ENCODE measurements at regions not wholly inside any gene's neighbourhood (a gene's known extent, or its start where the extent isn't known, plus 50 kb on each side); places are given as distances from the start of the nearest gene placed in this dataset.

- H3K4me3 ChIP-seq (ENCODE audit: extremely low read depth in 1 of 4, insufficient read depth in 2 of 4, low read depth in 3 of 4, low read length in 4 of 4): no peak overlapping the region
- POLR2A ChIA-PET (ENCODE audit: partially characterized antibody): no interaction called here
- H3K9ac ChIP-seq (replicated peaks in 1 of 4; ENCODE audit: extremely low read depth in 1 of 4, low read depth in 3 of 4, low read length in 3 of 4): no peak overlapping the region
- H2BK120ac ChIP-seq (replicated peaks; ENCODE audit: low read depth, low read length): no peak overlapping the region
- H2AFZ ChIP-seq (ENCODE audit: low read length): no peak overlapping the region
- no peaks in the 10 kb centered on the region for H3K4me1 ChIP-seq (replicated peaks in 1 of 4; ENCODE audit: control insufficient read depth in 3 of 4, insufficient read depth in 4 of 4, low read length in 3 of 4)
- H3K18ac ChIP-seq (ENCODE audit: extremely low read depth, low read length): no peak overlapping the region
- no peak overlapping the region for H3K4ac ChIP-seq (replicated peaks; ENCODE audit: insufficient read length, low read depth, low read length)
- H3K36me3 ChIP-seq (ENCODE audit: control insufficient read depth in 2 of 4, insufficient read depth in 4 of 4, low read length in 3 of 4): no peaks in the 10 kb centered on the region
- no peak overlapping the region for H3K56ac ChIP-seq (replicated peaks; ENCODE audit: insufficient read length, low read depth, low read length)
- H4K20me1 ChIP-seq (replicated peaks in 1 of 2; ENCODE audit: control insufficient read depth in 1 of 2, insufficient read depth in 2 of 2, low read length in 2 of 2): no peaks in the 10 kb centered on the region
- no peaks in the 10 kb centered on the region for H3K79me2 ChIP-seq (ENCODE audit: control insufficient read depth in 1 of 2, insufficient read depth in 2 of 2, low read length in 2 of 2)
- no peak overlapping the region for H4K8ac ChIP-seq (ENCODE audit: extremely low read depth, insufficient read depth, low read length)
- DNase-seq (ENCODE audit: low read depth in 1 of 2, low spot score in 2 of 2) (no peak), FAIRE-seq (no peak)
- no peaks in the 10 kb centered on the region for H3K27me3 ChIP-seq (replicated peaks in 1 of 4; ENCODE audit: control insufficient read depth in 3 of 4, extremely low read depth in 1 of 4, insufficient read depth in 3 of 4, low read length in 3 of 4)
- H3K79me1 ChIP-seq (ENCODE audit: low read depth, low read length): no peaks in the 10 kb centered on the region
- H4K5ac ChIP-seq (ENCODE audit: insufficient read length, low read depth, low read length): no peak overlapping the region
- H2BK15ac ChIP-seq (ENCODE audit: low read length): no peak overlapping the region
- no peak overlapping the region for H2BK20ac ChIP-seq (ENCODE audit: low read length)
- H3K14ac ChIP-seq (ENCODE audit: insufficient read length): no peak overlapping the region
- no peak overlapping the region for H2BK5ac ChIP-seq (ENCODE audit: low read depth, low read length)
- H2AK5ac ChIP-seq (ENCODE audit: low read depth, low read length): no peak overlapping the region
- H3K4me2 ChIP-seq (ENCODE audit: insufficient read depth in 1 of 2, low read depth in 2 of 2, low read length in 2 of 2): no peak overlapping the region
- no peaks in the 10 kb centered on the region for H3K9me3 ChIP-seq (ENCODE audit: insufficient read depth in 2 of 2, low read depth in 1 of 2, low read length in 1 of 2)
- no peaks in the 10 kb centered on the region for H3K23me2 ChIP-seq (ENCODE audit: low read depth, low read length)
- CTCF ChIA-PET (ENCODE audit: partially characterized antibody): interaction anchor here (1.1 kb wide), 1 partner anchor 56 kb away, joined by 3 read pairs; no protein-coding TSS in a partner anchor
- no peak overlapping the region for H4K91ac ChIP-seq (replicated peaks; ENCODE audit: insufficient read length, low read length)
- H2BK12ac ChIP-seq (ENCODE audit: low read depth, low read length): no peak overlapping the region
- no peak for TF ChIP-seq BACH1 (IDR thresholded peaks at IDR 0.05; ENCODE audit: low read length)
- TF ChIP-seq HDAC2 (IDR thresholded peaks at IDR 0.05; ENCODE audit: borderline replicate concordance in 1 of 2, low read depth in 2 of 2, low read length in 2 of 2): no peak
- H3K27ac ChIP-seq (ENCODE audit: low read depth, low read length): no peak overlapping the region
- H3K23ac ChIP-seq (ENCODE audit: insufficient read length): no peak overlapping the region
These were observed 74.4 kb upstream of the CNTLN start for GRCh38 chr9:17060450-17060849.

Data from H1 (cell line).